ENCODE measurements at regions not wholly inside any gene's neighbourhood (a gene's known extent, or its start where the extent isn't known, plus 50 kb on each side); places are given as distances from the start of the nearest gene placed in this dataset.
A peak's percentile ranks its signal among the peaks of the same experiment; 100 is the strongest.

DNA sequence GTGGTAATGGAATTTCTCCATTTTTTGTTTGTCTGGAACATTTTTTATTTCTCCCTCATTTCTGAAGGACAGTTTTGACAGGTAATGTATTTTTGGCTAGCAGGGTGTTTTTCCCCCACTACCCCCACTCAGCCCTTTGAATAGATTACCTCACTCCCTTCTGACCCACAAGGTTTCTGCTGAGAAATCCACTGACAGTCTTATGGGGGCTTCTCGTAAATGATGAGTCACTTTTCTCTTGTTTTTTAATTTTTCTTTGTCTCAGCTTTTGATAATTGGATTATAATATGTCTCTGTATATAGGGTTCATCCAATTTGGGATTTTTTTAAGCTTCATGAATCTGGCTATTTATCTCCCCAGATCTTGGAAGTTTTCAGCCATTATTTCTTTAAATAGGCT is 74.7 kb upstream of the CCDC71L start:
- H3K27me3 ChIP-seq (replicated peaks; ENCODE audit: control insufficient read depth, insufficient read depth, low read length), result no peaks in the 10 kb centered on the region
- DNase-seq (ENCODE audit: extremely low read depth, insufficient read length), result no peak
- TF ChIP-seq, protein P1, sequence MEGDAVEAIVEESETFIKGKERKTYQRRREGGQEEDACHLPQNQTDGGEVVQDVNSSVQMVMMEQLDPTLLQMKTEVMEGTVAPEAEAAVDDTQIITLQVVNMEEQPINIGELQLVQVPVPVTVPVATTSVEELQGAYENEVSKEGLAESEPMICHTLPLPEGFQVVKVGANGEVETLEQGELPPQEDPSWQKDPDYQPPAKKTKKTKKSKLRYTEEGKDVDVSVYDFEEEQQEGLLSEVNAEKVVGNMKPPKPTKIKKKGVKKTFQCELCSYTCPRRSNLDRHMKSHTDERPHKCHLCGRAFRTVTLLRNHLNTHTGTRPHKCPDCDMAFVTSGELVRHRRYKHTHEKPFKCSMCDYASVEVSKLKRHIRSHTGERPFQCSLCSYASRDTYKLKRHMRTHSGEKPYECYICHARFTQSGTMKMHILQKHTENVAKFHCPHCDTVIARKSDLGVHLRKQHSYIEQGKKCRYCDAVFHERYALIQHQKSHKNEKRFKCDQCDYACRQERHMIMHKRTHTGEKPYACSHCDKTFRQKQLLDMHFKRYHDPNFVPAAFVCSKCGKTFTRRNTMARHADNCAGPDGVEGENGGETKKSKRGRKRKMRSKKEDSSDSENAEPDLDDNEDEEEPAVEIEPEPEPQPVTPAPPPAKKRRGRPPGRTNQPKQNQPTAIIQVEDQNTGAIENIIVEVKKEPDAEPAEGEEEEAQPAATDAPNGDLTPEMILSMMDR (IDR thresholded peaks at IDR 0.05; ENCODE audit: insufficient read depth, low read length, poor library complexity, severe bottlenecking), result no peak
- no peaks in the 10 kb centered on the region for H3K36me3 ChIP-seq (ENCODE audit: control insufficient read depth, insufficient read depth, low read length)
- H3K4me3 ChIP-seq (replicated peaks; ENCODE audit: low read depth, low read length), result no peak overlapping the region

GRCh38 chr7:106736123-106736507 is 75.2 kb upstream of the CCDC71L start:
- no peak overlapping the region for H3K4me3 ChIP-seq (replicated peaks; ENCODE audit: low read depth, low read length)
- H3K27me3 ChIP-seq (replicated peaks; ENCODE audit: control insufficient read depth, insufficient read depth, low read length), result no peaks in the 10 kb centered on the region
- TF ChIP-seq, protein P1 (IDR thresholded peaks at IDR 0.05; ENCODE audit: insufficient read depth, low read length, poor library complexity, severe bottlenecking), result no peak
- no peak for DNase-seq (ENCODE audit: extremely low read depth, insufficient read length)
- no peaks in the 10 kb centered on the region for H3K36me3 ChIP-seq (ENCODE audit: control insufficient read depth, insufficient read depth, low read length)

DNA sequence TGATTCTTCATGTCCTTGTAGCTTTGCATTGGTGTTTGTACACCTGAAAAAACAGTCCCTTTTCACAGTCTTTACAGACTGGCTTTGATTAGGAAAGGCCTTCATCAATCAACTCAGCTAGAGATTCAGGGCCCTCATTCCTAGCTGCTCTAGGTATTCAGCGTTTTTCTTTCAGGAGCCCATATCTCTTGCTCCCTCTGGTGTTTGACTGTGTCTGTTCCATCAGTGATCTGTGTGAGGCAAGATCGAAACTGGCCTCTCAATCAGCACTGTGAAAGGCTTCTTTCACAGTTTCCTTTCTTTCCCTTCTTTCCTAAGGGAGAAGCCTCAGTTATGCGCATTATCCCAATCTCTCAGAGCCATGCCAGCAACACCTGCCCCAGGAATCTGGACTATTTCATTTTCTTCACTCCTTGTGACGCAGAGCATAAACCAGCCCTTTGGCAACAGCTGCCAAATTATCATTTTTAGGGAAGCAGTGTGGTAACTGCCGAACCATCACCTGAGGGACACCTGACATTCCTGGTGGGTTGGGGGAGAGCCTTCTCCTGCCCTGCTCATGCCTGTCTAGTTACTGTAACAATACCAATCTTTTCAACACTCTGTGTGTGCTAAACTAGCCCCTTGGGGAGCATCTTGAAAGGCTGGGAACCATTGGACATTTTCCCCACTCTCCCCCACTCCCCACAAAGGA is 75.7 kb upstream of the CCDC71L start:
- no peak for DNase-seq (ENCODE audit: extremely low read depth, insufficient read length)
- Histone ChIP-seq H3K27me3 (replicated peaks; ENCODE audit: control insufficient read depth, insufficient read depth, low read length) (no peaks in the 10 kb centered on the region), H3K4me3 (replicated peaks; ENCODE audit: low read depth, low read length) (no peak overlapping the region), H3K36me3 (ENCODE audit: control insufficient read depth, insufficient read depth, low read length) (no peaks in the 10 kb centered on the region)
- TF ChIP-seq, protein P1 (IDR thresholded peaks at IDR 0.05; ENCODE audit: insufficient read depth, low read length, poor library complexity, severe bottlenecking), result peak; percentile 75

DNA sequence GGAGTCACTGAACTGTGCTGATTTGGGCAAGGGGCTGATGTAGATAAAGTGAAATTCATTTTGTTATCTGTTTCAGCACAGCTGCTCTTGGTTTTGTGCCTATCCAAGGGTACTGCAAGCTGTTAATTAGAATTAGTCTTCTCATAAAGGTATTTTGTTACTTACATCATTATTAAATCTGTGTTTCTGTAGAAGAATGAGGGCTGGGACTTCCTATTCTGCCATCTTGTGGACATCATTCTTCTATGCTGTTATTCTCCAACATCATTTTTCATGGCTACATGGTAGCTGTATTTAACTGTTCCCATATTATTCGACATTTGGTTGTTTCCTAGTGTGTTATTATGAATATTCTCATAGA is 76.2 kb upstream of the CCDC71L start:
- no peak for DNase-seq (ENCODE audit: extremely low read depth, insufficient read length)
- H3K27me3 ChIP-seq (replicated peaks; ENCODE audit: control insufficient read depth, insufficient read depth, low read length), result no peaks in the 10 kb centered on the region
- TF ChIP-seq, protein P1 (IDR thresholded peaks at IDR 0.05; ENCODE audit: insufficient read depth, low read length, poor library complexity, severe bottlenecking), result no peak
- H3K36me3 ChIP-seq (ENCODE audit: control insufficient read depth, insufficient read depth, low read length), result no peaks in the 10 kb centered on the region
- no peak overlapping the region for H3K4me3 ChIP-seq (replicated peaks; ENCODE audit: low read depth, low read length)

GRCh38 chr7:106740806-106741205 is 79.8 kb upstream of the CCDC71L start:
- DNase-seq (ENCODE audit: extremely low read depth, insufficient read length), result no peak
- no peaks in the 10 kb centered on the region for H3K27me3 ChIP-seq (replicated peaks; ENCODE audit: control insufficient read depth, insufficient read depth, low read length)
- H3K36me3 ChIP-seq (ENCODE audit: control insufficient read depth, insufficient read depth, low read length), result no peaks in the 10 kb centered on the region
- no peak overlapping the region for H3K4me3 ChIP-seq (replicated peaks; ENCODE audit: low read depth, low read length)
- TF ChIP-seq, protein P1 (IDR thresholded peaks at IDR 0.05; ENCODE audit: insufficient read depth, low read length, poor library complexity, severe bottlenecking), result no peak

Measured in GM06990 (cell line).